H9 (cell line): ENCODE measurements at regions not wholly inside any gene's neighbourhood (a gene's known extent, or its start where the extent isn't known, plus 50 kb on each side); places are given as distances from the start of the nearest gene placed in this dataset.

Source experiments
- DNase-seq: peaks from one replicate; pipeline ENCODE4 v3.0.0-alpha.2; 2017
- H2AFZ ChIP-seq: one replicate; pipeline ENCODE4 v1.6.1; 2013; ENCODE audit warnings: mild to moderate bottlenecking, low read length, control low read depth, moderate library complexity
- H2AK5ac ChIP-seq: 2 replicates; pipeline ENCODE4 v1.6.1; 2013; ENCODE audit warnings: low read length, control low read depth, mixed read lengths; ENCODE audit not compliant: insufficient read length
- H2BK120ac ChIP-seq: one replicate; pipeline ENCODE4 v1.6.1; 2013; ENCODE audit warnings: low read depth, mild to moderate bottlenecking, low read length, control low read depth, inconsistent platforms; ENCODE audit not compliant: poor library complexity, severe bottlenecking
- H2BK12ac ChIP-seq: 2 replicates; pipeline ENCODE4 v1.6.1; 2013; ENCODE audit warnings: low read length, control low read depth, mixed read lengths, low read depth; ENCODE audit not compliant: insufficient read length
- H2BK15ac ChIP-seq: 2 replicates; pipeline ENCODE4 v1.6.1; 2013; ENCODE audit warnings: low read depth, low read length, control low read depth
- H2BK20ac ChIP-seq: one replicate; pipeline ENCODE4 v1.6.1; 2013; ENCODE audit warnings: low read depth, mild to moderate bottlenecking, low read length, control low read depth, inconsistent platforms; ENCODE audit not compliant: poor library complexity, severe bottlenecking
- H2BK5ac ChIP-seq: 2 replicates; pipeline ENCODE4 v1.6.1; 2013; ENCODE audit warnings: low read length, control low read depth, mixed read lengths; ENCODE audit not compliant: insufficient read length
- H3K14ac ChIP-seq: 2 replicates; pipeline ENCODE4 v1.6.1; 2013; ENCODE audit warnings: low read length, control low read depth; ENCODE audit not compliant: insufficient read depth
- H3K18ac ChIP-seq: 2 replicates; pipeline ENCODE4 v1.6.1; 2013; ENCODE audit warnings: low read depth, mild to moderate bottlenecking, mixed read lengths, low read length, control low read depth; ENCODE audit not compliant: insufficient read length
- H3K23ac ChIP-seq: 2 replicates; pipeline ENCODE4 v1.6.1; 2013; ENCODE audit warnings: low read length, control low read depth, mixed read lengths, low read depth; ENCODE audit not compliant: insufficient read length
- H3K23me2 ChIP-seq: 2 replicates; pipeline ENCODE4 v1.6.1; 2013; ENCODE audit warnings: low read depth, mild to moderate bottlenecking, mixed read lengths, low read length, control low read depth; ENCODE audit not compliant: insufficient read length, poor library complexity, severe bottlenecking
- H3K27ac ChIP-seq: 2 replicates; pipeline ENCODE4 v1.5.1; 2013; ENCODE audit warnings: low read length, control low read depth, mixed read lengths, low read depth; ENCODE audit not compliant: insufficient read length
- H3K27me3 ChIP-seq: 2 replicates; pipeline ENCODE4 v1.6.1; 2013; ENCODE audit warnings: low read length, control low read depth, inconsistent platforms; ENCODE audit not compliant: insufficient read depth
- H3K4ac ChIP-seq: 2 replicates; pipeline ENCODE4 v1.6.1; 2013; ENCODE audit warnings: low read depth, mild to moderate bottlenecking, control low read depth, inconsistent platforms, low read length, moderate library complexity
- H3K4me1 ChIP-seq: 2 replicates; pipeline ENCODE4 v1.6.1; 2013; ENCODE audit warnings: low read length, control low read depth, inconsistent platforms; ENCODE audit not compliant: insufficient read depth
- H3K4me2 ChIP-seq: 2 replicates; pipeline ENCODE4 v1.6.1; 2013; ENCODE audit warnings: low read length, control low read depth, mixed read lengths; ENCODE audit not compliant: insufficient read length, insufficient read depth
- H3K56ac ChIP-seq: 2 replicates; pipeline ENCODE4 v1.6.1; 2013; ENCODE audit warnings: low read depth, mild to moderate bottlenecking, mixed read lengths, low read length, control low read depth; ENCODE audit not compliant: insufficient read length
- H3K79me1 ChIP-seq: 2 replicates; pipeline ENCODE4 v1.6.1; 2013; ENCODE audit warnings: low read depth, mild to moderate bottlenecking, moderate library complexity, low read length, control low read depth, inconsistent platforms; ENCODE audit not compliant: insufficient read depth, poor library complexity, severe bottlenecking
- H3K79me2 ChIP-seq: 2 replicates; pipeline ENCODE4 v1.6.1; 2013; ENCODE audit warnings: low read length, control low read depth, inconsistent platforms; ENCODE audit not compliant: insufficient read depth
- H3K9ac ChIP-seq: 2 replicates; pipeline ENCODE4 v1.6.1; 2013; ENCODE audit warnings: low read length, control low read depth, mixed read lengths; ENCODE audit not compliant: insufficient read length; ENCODE audit errors: extremely low read depth
- H3K9me3 ChIP-seq: one replicate; pipeline ENCODE4 v1.6.1; 2013; ENCODE audit warnings: low read depth, low read length, inconsistent platforms; ENCODE audit not compliant: control insufficient read depth
- H3T11ph ChIP-seq: one replicate; pipeline ENCODE4 v1.6.1; 2013; ENCODE audit warnings: mild to moderate bottlenecking, low read length, control low read depth, inconsistent platforms
- H4K20me1 ChIP-seq: one replicate; pipeline ENCODE4 v1.6.1; 2013; ENCODE audit not compliant: control insufficient read depth, insufficient read length, insufficient read depth
- H4K5ac ChIP-seq: 2 replicates; pipeline ENCODE4 v1.6.1; 2013; ENCODE audit warnings: low read depth, mild to moderate bottlenecking, mixed read lengths, low read length, control low read depth; ENCODE audit not compliant: insufficient read length
- H4K8ac ChIP-seq: replicated peaks from 2 replicates; pipeline ENCODE4 v1.6.1; 2013; ENCODE audit warnings: low read length, control low read depth, mixed read lengths, low read depth; ENCODE audit not compliant: insufficient read length
- H4K91ac ChIP-seq: 2 replicates; pipeline ENCODE4 v1.6.1; 2013; ENCODE audit warnings: low read depth, mild to moderate bottlenecking, moderate library complexity, mixed read lengths, low read length, control low read depth; ENCODE audit not compliant: insufficient read length
- H3K27ac Mint-ChIP-seq, 3 experiments: 2 replicates in 2 of 3; 3 replicates in 1 of 3; pipeline ENCODE4 v1.8.0; 2020 to 2021; ENCODE audit warnings: mixed read lengths in 3 of 3, mild to moderate bottlenecking in 1 of 3, moderate library complexity in 1 of 3
- H3K27me3 Mint-ChIP-seq: 2 replicates; pipeline ENCODE4 v1.8.0; 2021; ENCODE audit warnings: low read depth, mild to moderate bottlenecking, moderate library complexity, mixed read lengths
- H3K36me3 Mint-ChIP-seq, 3 experiments: 2 replicates in 2 of 3; 3 replicates in 1 of 3; pipeline ENCODE4 v1.8.0; 2020 to 2021; ENCODE audit warnings: low read depth in 3 of 3, mixed read lengths in 3 of 3; ENCODE audit not compliant: insufficient read depth in 1 of 3
- H3K4me1 Mint-ChIP-seq, 2 experiments: 2 replicates each; pipeline ENCODE4 v1.8.0; 2020; ENCODE audit warnings: mixed read lengths in 2 of 2
- H3K4me3 Mint-ChIP-seq, 2 experiments: 2 replicates in 1 of 2; 3 replicates in 1 of 2; pipeline ENCODE4 v1.8.0; 2020 to 2021; ENCODE audit warnings: mild to moderate bottlenecking in 2 of 2, mixed read lengths in 2 of 2, moderate library complexity in 1 of 2
- H3K9me3 Mint-ChIP-seq, 2 experiments: 2 replicates in 1 of 2; 3 replicates in 1 of 2; pipeline ENCODE4 v1.8.0; 2020; ENCODE audit warnings: mild to moderate bottlenecking in 2 of 2, mixed read lengths in 2 of 2, moderate library complexity in 1 of 2
- CTCF ChIP-seq: fragments of 200-600 bp; sonication (generic); conservative IDR thresholded peaks from 3 replicates; pipeline ENCODE4 v1.8.0; 2021; ENCODE audit warnings: antibody characterized with exemption, mild to moderate bottlenecking
- WGBS: extraction: QIAGEN DNeasy Blood & Tissue Kit; methylation state at CpG from one replicate; pipeline ENCODE4 v1.1.7; 2013; ENCODE audit warnings: missing lambda C conversion rate, low lambda C conversion rate, mixed read lengths; ENCODE audit not compliant: insufficient read length; ENCODE audit errors: extremely low coverage; 5-methylcytosine and 5-hydroxymethylcytosine counted together

- Histone ChIP-seq H4K5ac (no peak overlapping the region), H3K23ac (no peak overlapping the region), H3K4ac (no peak overlapping the region), H4K20me1 (no peaks in the 10 kb centered on the region), H3K4me2 (no peak overlapping the region), H3K56ac (no peak overlapping the region), H2BK12ac (no peak overlapping the region), H3K9me3 (no peaks in the 10 kb centered on the region), H3K79me2 (no peaks in the 10 kb centered on the region), H4K8ac (no peak overlapping the region), H3T11ph (no peak overlapping the region), H3K27ac (no peak overlapping the region), H4K91ac (no peak overlapping the region), H3K9ac (no peak overlapping the region), H3K27me3 (no peaks in the 10 kb centered on the region), H3K79me1 (no peaks in the 10 kb centered on the region), H2BK20ac (no peak overlapping the region), H3K18ac (no peak overlapping the region), H2BK120ac (no peak overlapping the region), H3K4me1 (peaks cover 11% of the 10 kb centered on the region; the same call in 1 of the 2 replicates), H2AK5ac (no peak overlapping the region), H2BK5ac (no peak overlapping the region), H2AFZ (no peak overlapping the region), H2BK15ac (no peak overlapping the region), H3K23me2 (no peaks in the 10 kb centered on the region), H3K14ac (no peak overlapping the region)
- no CpG with 5 or more reads among the region's 2 CpGs for WGBS
- Mint-ChIP-seq H3K36me3 (no peaks in the 10 kb centered on the region), H3K27me3 (no peaks in the 10 kb centered on the region), H3K4me3 (no peak overlapping the region), H3K9me3 (no peaks in the 10 kb centered on the region), H3K27ac (no peak overlapping the region), H3K4me1 (peaks cover 45 to 49% of the 10 kb centered on the region in 2 experiments)
- no peak for TF ChIP-seq CTCF
- no peak for DNase-seq
Observed at GRCh38 chr1:209160230-209160629, 423.3 kb upstream of the CAMK1G start.
